Smooth muscle cell (in vitro differentiated cells): ENCODE measurements at regions not wholly inside any gene's neighbourhood (a gene's known extent, or its start where the extent isn't known, plus 50 kb on each side); places are given as distances from the start of the nearest gene placed in this dataset.

ENCODE experiments used
- DNase-seq: peaks from one replicate; lab custom pipeline; 2025; ENCODE audit not compliant: unreplicated experiment; lab: John Stamatoyannopoulos, UW
- H2AFZ ChIP-seq: fragments of 200-600 bp; sonication (generic); 2 replicates; pipeline ENCODE4 v1.6.0; 2016; ENCODE audit warnings: antibody characterized with exemption, low read depth, mild to moderate bottlenecking
- H3F3A ChIP-seq: fragments of 200-600 bp; sonication (generic); 2 replicates; pipeline ENCODE4 v1.6.0; 2017; ENCODE audit warnings: antibody characterized with exemption, low read depth
- H3K27ac ChIP-seq: fragments of 200-600 bp; sonication (generic); 2 replicates; pipeline ENCODE4 v1.5.1; 2016; ENCODE audit warnings: low read depth, mild to moderate bottlenecking
- H3K27me3 ChIP-seq: fragments of 200-600 bp; sonication (generic); 2 replicates; pipeline ENCODE4 v1.6.1; 2016; ENCODE audit warnings: low read depth, mild to moderate bottlenecking
- H3K36me3 ChIP-seq: fragments of 200-600 bp; sonication (generic); 2 replicates; pipeline ENCODE4 v1.5.1; 2016; ENCODE audit warnings: low read depth
- H3K4me1 ChIP-seq: fragments of 200-600 bp; sonication (generic); 2 replicates; pipeline ENCODE4 v1.5.1; 2016; ENCODE audit warnings: low read depth
- H3K4me2 ChIP-seq: fragments of 200-600 bp; sonication (generic); 2 replicates; pipeline ENCODE4 v1.6.0; 2016; ENCODE audit warnings: mild to moderate bottlenecking
- H3K4me3 ChIP-seq: fragments of 200-600 bp; sonication (generic); 2 replicates; pipeline ENCODE4 v1.5.1; 2016; ENCODE audit warnings: mild to moderate bottlenecking
- H3K79me2 ChIP-seq: fragments of 200-600 bp; sonication (generic); 2 replicates; pipeline ENCODE4 v1.6.0; 2016; ENCODE audit warnings: low read depth, mild to moderate bottlenecking
- H3K9ac ChIP-seq: fragments of 200-600 bp; sonication (generic); 2 replicates; pipeline ENCODE4 v1.6.0; 2016; ENCODE audit warnings: low read depth
- H3K9me3 ChIP-seq: fragments of 200-600 bp; sonication (generic); replicated peaks from 2 replicates; pipeline ENCODE4 v1.5.1; 2016; ENCODE audit warnings: low read depth
- H4K20me1 ChIP-seq: fragments of 200-600 bp; sonication (generic); 2 replicates; pipeline ENCODE4 v1.6.0; 2016; ENCODE audit warnings: low read depth
- WGBS: methylation state at CpG from one replicate; pipeline ENCODE4 v1.1.7; 2016; ENCODE audit warnings: low lambda C conversion rate; 5-methylcytosine and 5-hydroxymethylcytosine counted together
- TF ChIP-seq, protein P1 (sequence below): fragments of 200-600 bp; sonication (generic); IDR thresholded peaks from 2 replicates; pipeline ENCODE4 v1.5.1; 2017; ENCODE audit warnings: borderline replicate concordance, mild to moderate bottlenecking, antibody characterized with exemption; ENCODE audit not compliant: insufficient read depth, poor library complexity, severe bottlenecking

DNA sequence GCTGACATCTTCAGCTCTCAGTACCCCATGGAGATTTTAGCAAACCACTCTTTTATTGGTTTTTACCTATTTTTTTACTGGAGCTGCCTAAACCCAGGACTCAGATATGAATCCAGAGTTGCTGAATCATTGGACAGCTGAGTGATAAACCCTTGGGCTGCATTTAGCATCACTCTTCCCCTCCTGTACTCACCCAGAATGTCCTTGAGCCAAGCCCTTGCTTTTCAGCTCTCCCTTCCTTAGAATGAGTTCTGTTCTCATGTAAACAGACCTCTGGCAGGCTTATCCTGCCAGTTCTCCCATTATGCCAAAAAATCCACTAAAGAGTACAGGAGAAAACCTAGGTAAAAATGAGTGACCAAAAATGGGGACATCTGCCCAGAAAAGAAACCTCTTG lies 200.1 kb upstream of the POU2AF2 start:
- no peak overlapping the region for H3K9ac ChIP-seq
- no peaks in the 10 kb centered on the region for H3K36me3 ChIP-seq
- H3K27me3 ChIP-seq: no peaks in the 10 kb centered on the region
- TF ChIP-seq, protein P1, sequence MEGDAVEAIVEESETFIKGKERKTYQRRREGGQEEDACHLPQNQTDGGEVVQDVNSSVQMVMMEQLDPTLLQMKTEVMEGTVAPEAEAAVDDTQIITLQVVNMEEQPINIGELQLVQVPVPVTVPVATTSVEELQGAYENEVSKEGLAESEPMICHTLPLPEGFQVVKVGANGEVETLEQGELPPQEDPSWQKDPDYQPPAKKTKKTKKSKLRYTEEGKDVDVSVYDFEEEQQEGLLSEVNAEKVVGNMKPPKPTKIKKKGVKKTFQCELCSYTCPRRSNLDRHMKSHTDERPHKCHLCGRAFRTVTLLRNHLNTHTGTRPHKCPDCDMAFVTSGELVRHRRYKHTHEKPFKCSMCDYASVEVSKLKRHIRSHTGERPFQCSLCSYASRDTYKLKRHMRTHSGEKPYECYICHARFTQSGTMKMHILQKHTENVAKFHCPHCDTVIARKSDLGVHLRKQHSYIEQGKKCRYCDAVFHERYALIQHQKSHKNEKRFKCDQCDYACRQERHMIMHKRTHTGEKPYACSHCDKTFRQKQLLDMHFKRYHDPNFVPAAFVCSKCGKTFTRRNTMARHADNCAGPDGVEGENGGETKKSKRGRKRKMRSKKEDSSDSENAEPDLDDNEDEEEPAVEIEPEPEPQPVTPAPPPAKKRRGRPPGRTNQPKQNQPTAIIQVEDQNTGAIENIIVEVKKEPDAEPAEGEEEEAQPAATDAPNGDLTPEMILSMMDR: no peak
- H4K20me1 ChIP-seq: no peaks in the 10 kb centered on the region
- H3K4me3 ChIP-seq: no peak overlapping the region
- H3K4me2 ChIP-seq: no peak overlapping the region
- no peaks in the 10 kb centered on the region for H3K79me2 ChIP-seq
- no peaks in the 10 kb centered on the region for H3K9me3 ChIP-seq
- no peak overlapping the region for H2AFZ ChIP-seq
- no peak for DNase-seq
- H3K4me1 ChIP-seq: no peaks in the 10 kb centered on the region
- H3F3A ChIP-seq: no peaks in the 10 kb centered on the region
- no peak overlapping the region for H3K27ac ChIP-seq

- 93% methylated on average over 6 of the region's 6 CpGs for WGBS
- Histone ChIP-seq H4K20me1 (no peaks in the 10 kb centered on the region), H3K4me3 (no peak overlapping the region), H3K4me1 (no peaks in the 10 kb centered on the region), H3K27me3 (no peaks in the 10 kb centered on the region), H3K79me2 (no peaks in the 10 kb centered on the region), H3K9me3 (no peaks in the 10 kb centered on the region), H3K27ac (no peak overlapping the region), H3K4me2 (no peak overlapping the region), H3K36me3 (no peaks in the 10 kb centered on the region), H2AFZ (no peak overlapping the region), H3F3A (no peaks in the 10 kb centered on the region), H3K9ac (no peak overlapping the region)
- DNase-seq: no peak
- TF ChIP-seq, protein P1: no peak
These were observed 200.6 kb upstream of the POU2AF2 start for GRCh38 chr11:111044751-111045406.

GRCh38 chr11:111039982-111040381 lies 205.5 kb upstream of the POU2AF2 start:
- H3K4me2 ChIP-seq: no peak overlapping the region
- 80% methylated on average over 3 of the region's 3 CpGs for whole genome bisulfite sequencing

GRCh38 chr11:111035746-111036145 lies 209.8 kb upstream of the POU2AF2 start:
- Histone ChIP-seq H3K36me3 (no peaks in the 10 kb centered on the region), H3K9me3 (no peaks in the 10 kb centered on the region), H3K79me2 (no peaks in the 10 kb centered on the region), H3K4me2 (no peak overlapping the region), H2AFZ (no peak overlapping the region), H3K4me1 (no peaks in the 10 kb centered on the region), H4K20me1 (no peaks in the 10 kb centered on the region), H3K9ac (no peak overlapping the region), H3K27me3 (no peaks in the 10 kb centered on the region), H3F3A (no peaks in the 10 kb centered on the region), H3K4me3 (no peak overlapping the region), H3K27ac (no peak overlapping the region)
- no peak for DNase-seq
- TF ChIP-seq, protein P1: no peak
- 77% methylated on average over 1 of the region's 1 CpG for whole genome bisulfite sequencing

More at GRCh38 chr11:111039982-111040381, 205.5 kb upstream of the POU2AF2 start:
- Histone ChIP-seq H3K27ac (no peak overlapping the region), H3K4me3 (no peak overlapping the region), H2AFZ (no peak overlapping the region), H3K27me3 (no peaks in the 10 kb centered on the region), H3K36me3 (no peaks in the 10 kb centered on the region), H3K79me2 (no peaks in the 10 kb centered on the region), H3F3A (no peaks in the 10 kb centered on the region), H4K20me1 (no peaks in the 10 kb centered on the region), H3K9ac (no peak overlapping the region), H3K4me1 (no peaks in the 10 kb centered on the region), H3K9me3 (no peaks in the 10 kb centered on the region)
- TF ChIP-seq, protein P1: no peak
- DNase-seq: no peak
